H1 (cell line): ENCODE measurements at regions not wholly inside any gene's neighbourhood (a gene's known extent, or its start where the extent isn't known, plus 50 kb on each side); places are given as distances from the start of the nearest gene placed in this dataset.

Experiments
- CTCF ChIA-PET: fragments of 300-600 bp; sonication (Branson Sonifier 250); formaldehyde crosslinking; loops from one replicate; lab custom pipeline; 2021; ENCODE audit not compliant: partially characterized antibody; lab: Charles Lee
- POLR2A ChIA-PET: fragments of 300-600 bp; sonication (Branson Sonifier 250); formaldehyde crosslinking; loops from one replicate; lab custom pipeline; 2021; ENCODE audit warnings: inconsistent platforms; ENCODE audit not compliant: partially characterized antibody; lab: Charles Lee
- DNase-seq, 2 experiments: peaks; one replicate each; pipeline versions ENCODE4 v3.0.0 to v3.0.0-alpha.2; 2010 to 2022; ENCODE audit warnings: low spot score in 2 of 2, low read depth in 1 of 2, mixed read lengths in 1 of 2
- FAIRE-seq: peaks from 2 replicates; lab custom pipeline; 2011; peaks lifted over from hg19 to GRCh38; lab: Jason Lieb, UNC
- H2AFZ ChIP-seq: 2 replicates; pipeline ENCODE4 v1.8.1; 2012; ENCODE audit warnings: low read length, inconsistent platforms
- H2AK5ac ChIP-seq: 2 replicates; pipeline ENCODE4 v1.6.1; 2013; ENCODE audit warnings: low read depth, low read length
- H2BK120ac ChIP-seq: replicated peaks from 2 replicates; pipeline ENCODE3; 2013; ENCODE audit warnings: low read depth, low read length, inconsistent platforms
- H2BK12ac ChIP-seq: 2 replicates; pipeline ENCODE4 v1.6.1; 2013; ENCODE audit warnings: low read depth, low read length
- H2BK15ac ChIP-seq: 2 replicates; pipeline ENCODE4 v1.6.1; 2013; ENCODE audit warnings: low read length
- H2BK20ac ChIP-seq: 2 replicates; pipeline ENCODE4 v1.6.1; 2013; ENCODE audit warnings: low read length
- H2BK5ac ChIP-seq: 2 replicates; pipeline ENCODE4 v1.6.1; 2013; ENCODE audit warnings: low read depth, low read length
- H3K14ac ChIP-seq: 2 replicates; pipeline ENCODE4 v1.6.1; 2013; ENCODE audit warnings: inconsistent platforms; ENCODE audit not compliant: insufficient read length
- H3K18ac ChIP-seq: 2 replicates; pipeline ENCODE4 v1.6.1; 2013; ENCODE audit warnings: low read length; ENCODE audit errors: extremely low read depth
- H3K23ac ChIP-seq: 2 replicates; pipeline ENCODE4 v1.6.1; 2013; ENCODE audit warnings: inconsistent platforms; ENCODE audit not compliant: insufficient read length
- H3K23me2 ChIP-seq: 2 replicates; pipeline ENCODE4 v1.6.1; 2013; ENCODE audit warnings: low read depth, low read length
- H3K27ac ChIP-seq: 2 replicates; pipeline ENCODE4 v1.6.1; 2011; ENCODE audit warnings: low read depth, low read length, inconsistent platforms
- H3K27me3 ChIP-seq, 4 experiments: replicated peaks in 1 of 4; 1 replicate in 1 of 4; 2 replicates in 3 of 4; pipeline versions ENCODE4 v1.6.1 to v1.8.1; 2011 to 2013; ENCODE audit warnings: low read length in 3 of 4, mild to moderate bottlenecking in 3 of 4, inconsistent platforms in 2 of 4, mixed read lengths in 2 of 4, moderate library complexity in 1 of 4; ENCODE audit not compliant: control insufficient read depth in 3 of 4, insufficient read depth in 3 of 4; ENCODE audit errors: extremely low read depth in 1 of 4
- H3K36me3 ChIP-seq, 4 experiments: 2 replicates each; pipeline versions ENCODE4 v1.6.1 to v1.8.1; 2011 to 2013; ENCODE audit warnings: mild to moderate bottlenecking in 4 of 4, low read length in 3 of 4, moderate library complexity in 2 of 4, control low read depth in 1 of 4, inconsistent platforms in 1 of 4; ENCODE audit not compliant: insufficient read depth in 4 of 4, control insufficient read depth in 2 of 4
- H3K4ac ChIP-seq: replicated peaks from 2 replicates; pipeline ENCODE3; 2013; ENCODE audit warnings: low read length, low read depth, mixed read lengths, inconsistent platforms; ENCODE audit not compliant: insufficient read length
- H3K4me1 ChIP-seq, 4 experiments: replicated peaks in 1 of 4; 1 replicate in 1 of 4; 2 replicates in 3 of 4; pipeline versions ENCODE4 v1.6.1 to v1.8.1; 2011 to 2013; ENCODE audit warnings: low read length in 3 of 4, inconsistent platforms in 2 of 4, mixed read lengths in 1 of 4; ENCODE audit not compliant: insufficient read depth in 4 of 4, control insufficient read depth in 3 of 4
- H3K4me2 ChIP-seq, 2 experiments: 2 replicates each; pipeline versions ENCODE4 v1.6.1 to v1.8.1; 2011 to 2013; ENCODE audit warnings: low read depth in 2 of 2, low read length in 2 of 2, control low read depth in 1 of 2, inconsistent platforms in 1 of 2, mild to moderate bottlenecking in 1 of 2; ENCODE audit not compliant: insufficient read depth in 1 of 2
- H3K4me3 ChIP-seq, 4 experiments: fragments of 200-600, 300-600 bp in 1 of 4; sonication (generic), shearing (Covaris generic), sonication (Bioruptor Twin) in 1 of 4; 2 replicates each; pipeline versions ENCODE4 v1.5.1 to v1.8.1; 2011 to 2016; ENCODE audit warnings: low read length in 4 of 4, low read depth in 3 of 4, control low read depth in 2 of 4, inconsistent platforms in 2 of 4, mild to moderate bottlenecking in 2 of 4, mixed read lengths in 1 of 4, moderate library complexity in 1 of 4; ENCODE audit not compliant: insufficient read depth in 2 of 4; ENCODE audit errors: extremely low read depth in 1 of 4
- H3K56ac ChIP-seq: replicated peaks from 2 replicates; pipeline ENCODE3; 2013; ENCODE audit warnings: low read depth, mild to moderate bottlenecking, mixed read lengths, low read length, inconsistent platforms; ENCODE audit not compliant: insufficient read length
- H3K79me1 ChIP-seq: 2 replicates; pipeline ENCODE4 v1.6.1; 2013; ENCODE audit warnings: low read depth, low read length, control low read depth
- H3K79me2 ChIP-seq, 2 experiments: 2 replicates each; pipeline versions ENCODE4 v1.6.1 to v1.8.1; 2012 to 2013; ENCODE audit warnings: low read length in 2 of 2, mild to moderate bottlenecking in 2 of 2, inconsistent platforms in 1 of 2; ENCODE audit not compliant: insufficient read depth in 2 of 2, control insufficient read depth in 1 of 2
- H3K9ac ChIP-seq, 4 experiments: replicated peaks in 1 of 4; 1 replicate in 1 of 4; 2 replicates in 3 of 4; pipeline versions ENCODE4 v1.6.1 to v1.8.1; 2011 to 2013; ENCODE audit warnings: low read depth in 3 of 4, low read length in 3 of 4, control low read depth in 2 of 4, mild to moderate bottlenecking in 2 of 4, moderate library complexity in 2 of 4, inconsistent platforms in 1 of 4; ENCODE audit errors: extremely low read depth in 1 of 4
- H3K9me3 ChIP-seq, 2 experiments: 2 replicates each; pipeline versions ENCODE4 v1.6.1 to v1.8.1; 2012 to 2013; ENCODE audit warnings: mild to moderate bottlenecking in 2 of 2, moderate library complexity in 2 of 2, control low read depth in 1 of 2, inconsistent platforms in 1 of 2, low read depth in 1 of 2, low read length in 1 of 2, mixed read lengths in 1 of 2; ENCODE audit not compliant: insufficient read depth in 2 of 2
- H4K20me1 ChIP-seq, 2 experiments: replicated peaks in 1 of 2; 2 replicates each; pipeline versions ENCODE3 to v1.8.1; 2011 to 2013; ENCODE audit warnings: inconsistent platforms in 2 of 2, low read length in 2 of 2, mild to moderate bottlenecking in 1 of 2; ENCODE audit not compliant: insufficient read depth in 2 of 2, control insufficient read depth in 1 of 2
- H4K5ac ChIP-seq: 2 replicates; pipeline ENCODE4 v1.6.1; 2013; ENCODE audit warnings: low read length, low read depth, mixed read lengths, inconsistent platforms; ENCODE audit not compliant: insufficient read length
- H4K8ac ChIP-seq: 2 replicates; pipeline ENCODE4 v1.8.0; 2013; ENCODE audit warnings: mild to moderate bottlenecking, moderate library complexity, low read length, inconsistent platforms; ENCODE audit not compliant: insufficient read depth; ENCODE audit errors: extremely low read depth
- H4K91ac ChIP-seq: replicated peaks from 2 replicates; pipeline ENCODE3; 2013; ENCODE audit warnings: low read length, mixed read lengths, inconsistent platforms; ENCODE audit not compliant: insufficient read length
- ASH2L ChIP-seq: fragments of 200-600, 300-600 bp; sonication (generic); IDR thresholded peaks from one replicate; pipeline ENCODE4 v1.7.1; 2017; ENCODE audit warnings: low read length
- MAX ChIP-seq: IDR thresholded peaks from 2 replicates; pipeline ENCODE4 v1.6.1; 2012; ENCODE audit warnings: inconsistent platforms
- NANOG ChIP-seq: IDR thresholded peaks from 2 replicates; pipeline ENCODE4 v1.6.1; 2011; ENCODE audit warnings: low read length, low read depth, mild to moderate bottlenecking, inconsistent platforms; ENCODE audit not compliant: insufficient read depth, poor library complexity, severe bottlenecking
- RAD21 ChIP-seq, 2 experiments: IDR thresholded peaks in 1 of 2; conservative IDR thresholded peaks in 1 of 2; 2 replicates each; pipeline ENCODE4 v1.6.1; 2011; ENCODE audit warnings: low read depth in 2 of 2, low read length in 2 of 2, improper control_type of control experiment in 1 of 2, inconsistent platforms in 1 of 2, mild to moderate bottlenecking in 1 of 2, moderate library complexity in 1 of 2
- ZNF274 ChIP-seq: IDR thresholded peaks from 2 replicates; pipeline ENCODE4 v1.7.0; 2012; ENCODE audit warnings: low read length, borderline replicate concordance; ENCODE audit errors: extremely low read depth
- WGBS, 2 experiments: shearing (Covaris generic) in 1 of 2; methylation state at CpG; one replicate each; pipeline versions ENCODE4 v1.1.6 to v1.1.7; 2013 to 2015; ENCODE audit warnings: low lambda C conversion rate in 2 of 2, mixed read lengths in 2 of 2, inconsistent platforms in 1 of 2, low coverage in 1 of 2, missing lambda C conversion rate in 1 of 2; ENCODE audit not compliant: insufficient replicate concordance in 2 of 2, insufficient coverage in 1 of 2, insufficient read length in 1 of 2; ENCODE audit errors: extremely low coverage in 1 of 2, missing lambda C conversion rate in 1 of 2; 5-methylcytosine and 5-hydroxymethylcytosine counted together

GRCh38 chrX:51437521-51437920 is 58.9 kb downstream of the NUDT11 start:
- no peak overlapping the region for H3K27ac ChIP-seq
- no peak overlapping the region for H4K91ac ChIP-seq
- H3K79me1 ChIP-seq: no peaks in the 10 kb centered on the region
- no peak overlapping the region for H3K23ac ChIP-seq
- no peak overlapping the region for H3K9ac ChIP-seq
- H3K14ac ChIP-seq: no peak overlapping the region
- no peak overlapping the region for H3K56ac ChIP-seq
- H4K5ac ChIP-seq: no peak overlapping the region
- no peaks in the 10 kb centered on the region for H3K23me2 ChIP-seq
- CTCF ChIA-PET: interaction anchor here (2.2 to 3.9 kb wide), 2 partner anchors 16 to 23 kb away, joined by 6 to 16 read pairs; no protein-coding TSS in a partner anchor
- TF ChIP-seq ASH2L (no peak), NANOG (no peak), RAD21 (IDR thresholded peaks at IDR 0.05 in 1 of 2, conservative IDR thresholded peaks at IDR 0.05 in 1 of 2; ENCODE audit: low read depth in 2 of 2, low read length in 2 of 2) (no peak), MAX (no peak), ZNF274 (no peak)
- H3K4me2 ChIP-seq: no peak overlapping the region
- no peak for FAIRE-seq
- H2BK5ac ChIP-seq: no peak overlapping the region
- peaks cover 0 to 2% (median 0%) of the 10 kb centered on the region in 4 experiments; a peak in 4 of 7 replicates for H3K4me1 ChIP-seq
- POLR2A ChIA-PET: no interaction called here
- no peak overlapping the region for H3K4ac ChIP-seq
- 90% methylated on average over 1 of the region's 1 CpG; no CpG with 5 or more reads in 1 of the 2 experiments for WGBS, 2 experiments
- H3K18ac ChIP-seq: no peak overlapping the region
- H3K27me3 ChIP-seq: no peaks in the 10 kb centered on the region
- H2BK120ac ChIP-seq: no peak overlapping the region
- no peak overlapping the region for H4K8ac ChIP-seq
- H2AK5ac ChIP-seq: no peak overlapping the region
- H3K9me3 ChIP-seq: peaks cover 0 to 6% of the 10 kb centered on the region in 2 experiments; a peak in 2 of 4 replicates
- H2AFZ ChIP-seq: no peak overlapping the region
- no peak overlapping the region for H2BK12ac ChIP-seq
- H3K4me3 ChIP-seq: no peak overlapping the region
- H2BK15ac ChIP-seq: no peak overlapping the region
- DNase-seq: no peak
- H3K79me2 ChIP-seq: no peaks in the 10 kb centered on the region
- H4K20me1 ChIP-seq: no peaks in the 10 kb centered on the region
- H3K36me3 ChIP-seq: no peaks in the 10 kb centered on the region
- no peak overlapping the region for H2BK20ac ChIP-seq
